GM19438 (cell line): ENCODE measurements at regions not wholly inside any gene's neighbourhood (a gene's known extent, or its start where the extent isn't known, plus 50 kb on each side); places are given as distances from the start of the nearest gene placed in this dataset.
"Not testable (repeated sequence)": the region's sequence is repeated elsewhere in the genome, so short reads cannot be mapped to it uniquely, and the experiment has no call there.

Experiments used
- ATAC-seq: cut with Tn5 transposase; IDR thresholded peaks from one replicate; pipeline ENCODE4 v1.9.1; 2021; ENCODE audit warnings: low read depth; ENCODE audit not compliant: unreplicated experiment

DNA sequence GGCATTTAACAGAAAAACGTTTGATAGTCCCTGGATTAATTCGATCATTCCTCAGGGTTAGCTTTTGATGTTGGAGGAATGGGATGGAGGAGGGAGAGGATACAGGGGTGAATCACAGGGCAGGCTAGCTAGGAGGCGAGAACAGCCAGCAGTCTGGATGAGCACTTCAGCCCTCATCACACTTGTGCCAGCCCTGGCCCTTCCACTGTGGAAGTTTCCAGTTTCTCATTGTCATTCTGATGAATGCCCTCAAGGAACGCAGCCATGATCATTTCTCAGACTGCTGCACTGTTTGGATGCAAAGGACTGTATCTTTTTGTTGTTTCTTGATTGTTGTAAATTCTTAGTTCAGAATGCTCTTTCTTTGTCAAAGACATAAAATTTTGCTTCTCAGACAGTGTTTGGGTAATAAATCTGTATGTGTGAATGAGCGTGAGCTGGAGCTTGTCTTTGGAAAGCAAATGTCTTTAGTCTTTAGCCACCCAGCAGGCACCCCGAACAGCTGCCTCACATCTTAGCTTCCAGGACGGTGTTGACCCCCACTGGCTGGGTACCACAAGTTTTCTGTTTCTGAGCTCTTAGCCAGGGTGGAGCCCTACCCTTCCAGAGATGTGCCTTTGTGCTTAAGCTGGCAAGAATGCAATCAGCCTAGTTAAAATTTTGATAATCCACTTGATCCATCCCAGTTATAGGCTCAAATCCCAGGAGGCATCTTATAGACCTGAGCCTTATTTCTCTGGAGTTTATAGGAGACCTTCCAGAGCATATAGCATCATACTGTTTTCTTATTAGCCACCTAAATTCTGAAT lies 121.1 kb downstream of the PDCD6IP start:
- no peak for ATAC-seq

DNA sequence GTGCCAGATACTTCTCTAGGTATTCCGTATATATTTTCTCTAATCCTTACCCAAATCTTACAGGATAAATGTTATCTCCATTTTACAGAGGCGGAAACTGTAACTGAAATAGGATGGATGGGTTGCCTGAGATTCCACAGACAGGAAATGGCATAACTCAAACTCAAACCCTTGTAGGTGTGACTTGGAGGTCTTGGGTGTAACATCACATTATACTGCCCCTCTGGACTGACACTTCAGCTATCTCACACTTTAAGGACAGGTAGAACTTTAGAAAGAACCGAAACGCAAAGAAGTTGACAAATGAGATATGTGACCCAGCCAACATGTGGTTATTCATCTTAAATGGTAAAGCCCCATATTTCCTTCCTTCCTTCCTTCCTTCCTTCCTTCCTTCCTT lies 122.1 kb downstream of the PDCD6IP start:
- no peak for ATAC-seq

- no peak for ATAC-seq
These were observed 123.2 kb downstream of the PDCD6IP start for GRCh38 chr3:33921608-33922007.

- no peak for ATAC-seq
These were observed 128.7 kb downstream of the PDCD6IP start for GRCh38 chr3:33926998-33927605.

DNA sequence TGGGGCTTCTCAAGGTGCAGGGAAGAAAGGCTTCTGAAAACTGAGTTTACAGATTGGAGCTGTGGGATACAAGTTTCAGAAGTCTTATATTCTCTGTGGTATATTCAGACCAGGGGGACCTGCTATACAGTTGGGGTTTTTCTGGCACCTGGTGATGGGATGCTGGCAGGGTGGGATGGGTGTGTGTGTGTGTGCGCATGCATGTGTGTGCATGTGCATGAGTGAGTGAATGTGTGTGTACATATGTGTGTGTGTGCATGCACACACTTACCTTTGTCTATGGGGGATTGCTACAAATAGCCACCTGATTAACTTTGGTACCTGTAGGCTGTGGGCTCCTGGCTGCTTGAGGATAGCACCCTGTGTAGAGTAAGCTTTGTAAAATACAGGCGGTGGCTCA lies 131.4 kb downstream of the PDCD6IP start:
- no peak for ATAC-seq

GRCh38 chr3:33931512-33931911 lies 133.1 kb downstream of the PDCD6IP start:
- no peak for ATAC-seq

- ATAC-seq, result no peak
These were observed 133.8 kb downstream of the PDCD6IP start for GRCh38 chr3:33932010-33932764.

DNA sequence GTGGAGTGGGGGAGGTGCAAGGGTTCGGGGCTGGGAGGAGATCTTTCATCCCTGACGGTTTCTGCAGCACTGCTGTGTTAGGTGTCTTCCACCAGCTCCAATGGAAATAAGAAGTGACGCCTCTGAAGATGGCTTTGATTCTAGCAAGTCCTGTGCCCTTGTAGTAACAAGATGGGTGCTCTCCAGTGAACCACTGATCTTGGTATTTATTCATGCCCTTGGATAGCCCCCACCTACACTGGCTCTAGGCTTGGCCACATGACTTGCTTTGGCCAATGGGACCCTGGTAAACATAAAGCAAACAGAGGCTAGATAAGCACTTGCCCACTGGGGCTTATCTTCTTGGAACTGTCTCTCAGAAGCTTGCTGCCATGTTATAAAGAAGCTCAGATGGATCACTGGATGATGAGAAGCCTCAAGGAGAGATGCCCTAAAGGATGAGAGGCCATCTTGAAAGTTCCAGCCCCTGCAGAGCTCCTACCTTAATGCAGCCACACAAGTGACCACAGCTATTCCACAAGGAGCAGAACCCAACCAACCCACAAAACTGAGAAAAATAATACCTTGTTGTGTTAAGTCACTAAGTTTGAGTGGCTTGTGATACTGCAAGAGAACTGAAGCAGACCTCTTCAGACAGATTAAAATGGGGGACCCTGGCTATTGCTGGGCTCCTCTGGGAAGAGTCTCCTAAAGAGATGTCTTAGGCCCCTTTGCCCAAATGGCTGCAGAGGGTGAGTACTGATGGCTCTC lies 137.9 kb downstream of the PDCD6IP start:
- ATAC-seq, result no peak

- ATAC-seq, result no peak
These were observed 138.6 kb downstream of the PDCD6IP start for GRCh38 chr3:33936921-33937525.

- no peak for ATAC-seq
These were observed 139.2 kb downstream of the PDCD6IP start for GRCh38 chr3:33937628-33938027.

- ATAC-seq, result no peak
These were observed 141.7 kb downstream of the PDCD6IP start for GRCh38 chr3:33940149-33940548.

GRCh38 chr3:33940736-33941135 lies 142.3 kb downstream of the PDCD6IP start:
- ATAC-seq, result no peak

- ATAC-seq, result no peak
These were observed 143.4 kb downstream of the PDCD6IP start for GRCh38 chr3:33941804-33942203.

GRCh38 chr3:33942483-33943150 lies 144.2 kb downstream of the PDCD6IP start:
- no peak for ATAC-seq

GRCh38 chr3:33943277-33943676 lies 144.8 kb downstream of the PDCD6IP start:
- no peak for ATAC-seq

DNA sequence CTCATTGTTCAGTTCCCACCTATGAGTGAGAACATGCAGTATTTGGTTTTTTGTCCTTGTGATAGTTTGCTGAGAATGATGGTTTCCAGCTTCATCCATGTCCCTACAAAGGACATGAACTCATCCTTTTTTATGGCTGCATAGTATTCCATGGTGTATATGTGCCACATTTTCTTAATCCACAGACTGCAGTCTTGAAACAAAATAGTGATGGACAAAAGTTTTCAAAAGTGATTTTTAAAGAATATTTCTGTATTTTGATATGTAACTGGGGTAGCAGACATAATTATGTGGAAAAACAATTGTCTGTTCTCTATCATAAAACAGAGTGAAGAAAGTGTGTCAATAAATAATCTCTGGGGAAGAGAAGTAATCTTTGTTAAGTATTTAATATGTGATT lies 148.2 kb downstream of the PDCD6IP start:
- ATAC-seq, result not testable (repeated sequence)

- no peak for ATAC-seq
These were observed 149.1 kb downstream of the PDCD6IP start for GRCh38 chr3:33947272-33948195.

GRCh38 chr3:33949074-33949473 lies 150.6 kb downstream of the PDCD6IP start:
- ATAC-seq, result no peak

DNA sequence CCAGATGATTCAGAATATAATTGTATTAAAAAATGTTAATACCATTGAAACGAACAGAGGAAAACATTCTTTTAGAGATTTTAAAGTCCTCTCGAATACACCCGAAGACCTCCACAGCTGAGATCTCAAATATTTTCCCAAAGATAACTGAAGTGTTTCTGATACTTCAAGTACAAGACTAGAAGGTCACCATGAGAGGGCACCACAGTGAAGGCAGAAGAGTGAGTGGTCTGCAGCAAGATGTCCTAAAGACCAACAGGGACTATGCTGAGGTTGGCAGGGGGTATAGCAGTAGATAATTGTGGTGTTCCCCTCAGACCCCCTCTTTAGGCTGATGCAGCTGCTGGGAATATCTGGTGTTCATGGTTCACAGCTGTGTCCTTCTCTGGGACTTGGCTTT lies 156.5 kb downstream of the PDCD6IP start:
- no peak for ATAC-seq
